B cell (primary cell): ENCODE measurements at regions not wholly inside any gene's neighbourhood (a gene's known extent, or its start where the extent isn't known, plus 50 kb on each side); places are given as distances from the start of the nearest gene placed in this dataset.

ENCODE experiments used
- CTCF ChIP-seq: fragments of 200-600 bp; IDR thresholded peaks from one replicate; pipeline ENCODE4 v1.8.0; 2022; ENCODE audit warnings: antibody characterized with exemption, mild to moderate bottlenecking
- EZH2 ChIP-seq: IDR thresholded peaks from 2 replicates; pipeline ENCODE4 v1.6.1; 2012; ENCODE audit warnings: borderline replicate concordance, low read depth, mild to moderate bottlenecking, moderate library complexity, low read length; ENCODE audit not compliant: insufficient read depth, poor library complexity, severe bottlenecking

- TF ChIP-seq CTCF (no peak), EZH2 (no peak)
Measured at GRCh38 chr11:92443199-92443598, 218.6 kb downstream of the FAT3 start.
